IMR-90 (cell line): ENCODE measurements at regions not wholly inside any gene's neighbourhood (a gene's known extent, or its start where the extent isn't known, plus 50 kb on each side); places are given as distances from the start of the nearest gene placed in this dataset.

Experiments used
- ATAC-seq: fragments of 200-7000 bp; cut with Tn5 transposase; 2 replicates; pipeline ENCODE4 v1.9.1; 2020; ENCODE audit warnings: low read depth, mild to moderate bottlenecking, moderate library complexity
- BruUV-seq: library from RNA; stranded (reverse); fragments of 400-500 nt; replicated peaks from 2 replicates; lab custom pipeline; 2021; lab: Mats Ljungman, UMichigan
- CTCF ChIA-PET: fragments of 300-600 bp; formaldehyde crosslinking; extraction: SDS; loops from one replicate; lab custom pipeline; 2021; ENCODE audit warnings: antibody characterized with exemption; lab: Yijun Ruan, JAX
- POLR2A ChIA-PET: fragments of 300-600 bp; sonication (Branson Sonifier 250); formaldehyde crosslinking; loops from one replicate; lab custom pipeline; 2022; ENCODE audit warnings: antibody characterized with exemption; ENCODE audit not compliant: unreplicated experiment; lab: Charles Lee
- DNase-seq: peaks from one replicate; pipeline ENCODE4 v3.0.0; 2013
- H2AFZ ChIP-seq: replicated peaks from 2 replicates; pipeline ENCODE3; 2013; ENCODE audit warnings: low read length, mild to moderate bottlenecking; ENCODE audit not compliant: poor library complexity
- H2AK5ac ChIP-seq: 2 replicates; pipeline ENCODE4 v1.6.1; 2013; ENCODE audit warnings: low read depth, low read length, inconsistent platforms
- H2AK9ac ChIP-seq: replicated peaks from 2 replicates; pipeline ENCODE3; 2013; ENCODE audit warnings: mild to moderate bottlenecking, low read depth, low read length, moderate library complexity; ENCODE audit not compliant: poor library complexity
- H2BK120ac ChIP-seq: 2 replicates; pipeline ENCODE4 v1.6.1; 2013; ENCODE audit warnings: low read depth, low read length, inconsistent platforms
- H2BK15ac ChIP-seq: 3 replicates; pipeline ENCODE4 v1.6.1; 2013; ENCODE audit warnings: low read depth, low read length, inconsistent platforms
- H2BK20ac ChIP-seq: 2 replicates; pipeline ENCODE4 v1.6.1; 2013; ENCODE audit warnings: low read depth, mild to moderate bottlenecking, inconsistent platforms, low read length, moderate library complexity
- H2BK5ac ChIP-seq: 2 replicates; pipeline ENCODE4 v1.6.1; 2013; ENCODE audit warnings: mild to moderate bottlenecking, low read depth, low read length, inconsistent platforms; ENCODE audit not compliant: poor library complexity, severe bottlenecking
- H3K14ac ChIP-seq: replicated peaks from 2 replicates; pipeline ENCODE4 v1.6.1; 2013; ENCODE audit warnings: low read depth, low read length, inconsistent platforms
- H3K18ac ChIP-seq: 2 replicates; pipeline ENCODE4 v1.6.1; 2013; ENCODE audit warnings: low read depth, low read length, control low read depth
- H3K23ac ChIP-seq: 2 replicates; pipeline ENCODE4 v1.6.1; 2013; ENCODE audit warnings: low read depth, low read length, inconsistent platforms
- H3K27ac ChIP-seq: 2 replicates; pipeline ENCODE4 v1.5.1; 2013; ENCODE audit warnings: mild to moderate bottlenecking, control low read depth, low read length; ENCODE audit not compliant: insufficient read depth
- H3K27me3 ChIP-seq: 2 replicates; pipeline ENCODE4 v1.6.1; 2013; ENCODE audit warnings: low read length; ENCODE audit not compliant: control insufficient read depth, insufficient read depth
- H3K36me3 ChIP-seq: 2 replicates; pipeline ENCODE4 v1.6.1; 2013; ENCODE audit warnings: low read length, mixed read lengths; ENCODE audit not compliant: control insufficient read depth, insufficient read depth
- H3K4ac ChIP-seq: 2 replicates; pipeline ENCODE4 v1.6.1; 2013; ENCODE audit warnings: low read depth, low read length, inconsistent platforms
- H3K4me1 ChIP-seq: 2 replicates; pipeline ENCODE4 v1.6.1; 2013; ENCODE audit warnings: low read length, mixed read lengths; ENCODE audit not compliant: control insufficient read depth, insufficient read depth
- H3K4me2 ChIP-seq: 2 replicates; pipeline ENCODE4 v1.6.1; 2013; ENCODE audit warnings: low read depth, mild to moderate bottlenecking, control low read depth, low read length, moderate library complexity
- H3K4me3 ChIP-seq: 2 replicates; pipeline ENCODE4 v1.5.1; 2013; ENCODE audit warnings: low read depth, mild to moderate bottlenecking, control low read depth, low read length, moderate library complexity; ENCODE audit not compliant: insufficient read depth
- H3K56ac ChIP-seq: 2 replicates; pipeline ENCODE4 v1.6.1; 2013; ENCODE audit warnings: low read length, inconsistent platforms; ENCODE audit not compliant: insufficient read depth; ENCODE audit errors: extremely low read depth
- H3K79me1 ChIP-seq, 2 experiments: 2 replicates each; pipeline ENCODE4 v1.6.1; 2013; ENCODE audit warnings: low read length in 2 of 2, inconsistent platforms in 1 of 2, low read depth in 1 of 2
- H3K9ac ChIP-seq: 2 replicates; pipeline ENCODE4 v1.6.1; 2013; ENCODE audit warnings: low read depth, low read length, control low read depth
- H3K9me1 ChIP-seq: 2 replicates; pipeline ENCODE4 v1.6.1; 2013; ENCODE audit warnings: low read length, inconsistent platforms; ENCODE audit not compliant: insufficient read depth
- H3K9me3 ChIP-seq: 2 replicates; pipeline ENCODE4 v1.6.1; 2013; ENCODE audit warnings: low read length; ENCODE audit not compliant: control insufficient read depth, insufficient read depth
- H4K20me1 ChIP-seq: 2 replicates; pipeline ENCODE4 v1.6.1; 2013; ENCODE audit warnings: low read length, inconsistent platforms; ENCODE audit not compliant: insufficient read depth
- H4K5ac ChIP-seq: 2 replicates; pipeline ENCODE4 v1.6.1; 2013; ENCODE audit warnings: mild to moderate bottlenecking, low read depth, low read length, control low read depth
- H4K8ac ChIP-seq, 2 experiments: 2 replicates each; pipeline ENCODE4 v1.6.1; 2013; ENCODE audit warnings: low read depth in 2 of 2, low read length in 2 of 2, control low read depth in 1 of 2, inconsistent platforms in 1 of 2
- H4K91ac ChIP-seq: 2 replicates; pipeline ENCODE4 v1.6.1; 2013; ENCODE audit warnings: low read depth, low read length, inconsistent platforms; ENCODE audit not compliant: insufficient read depth
- CEBPB ChIP-seq: IDR thresholded peaks from 2 replicates; pipeline ENCODE4 v1.6.1; 2012; ENCODE audit warnings: low read depth, low read length, improper control_type of control experiment
- CTCF ChIP-seq: conservative IDR thresholded peaks from 2 replicates; pipeline ENCODE4 v1.5.1; 2012; ENCODE audit warnings: mild to moderate bottlenecking, low read depth, low read length, improper control_type of control experiment
- ELK1 ChIP-seq: fragments of 150-350 bp; IDR thresholded peaks from 2 replicates; pipeline ENCODE4 v1.6.1; 2016; ENCODE audit warnings: low read depth, mild to moderate bottlenecking, low read length, moderate library complexity, borderline replicate concordance
- FOS ChIP-seq: fragments of 150-350 bp; IDR thresholded peaks from 2 replicates; pipeline ENCODE4 v1.6.1; 2016; ENCODE audit warnings: low read depth, low read length
- MAZ ChIP-seq: IDR thresholded peaks from 2 replicates; pipeline ENCODE4 v1.6.1; 2012; ENCODE audit warnings: low read depth, mild to moderate bottlenecking, low read length, improper control_type of control experiment, moderate library complexity, borderline replicate concordance
- MXI1 ChIP-seq: IDR thresholded peaks from 2 replicates; pipeline ENCODE4 v1.6.1; 2012; ENCODE audit warnings: low read depth, mild to moderate bottlenecking, low read length, moderate library complexity, borderline replicate concordance
- RAD21 ChIP-seq: IDR thresholded peaks from 2 replicates; pipeline ENCODE4 v1.6.1; 2012; ENCODE audit warnings: low read length, improper control_type of control experiment
- RCOR1 ChIP-seq: IDR thresholded peaks from 2 replicates; pipeline ENCODE4 v1.6.1; 2012; ENCODE audit warnings: mild to moderate bottlenecking, low read length, improper control_type of control experiment; ENCODE audit not compliant: insufficient replicate concordance
- RFX5 ChIP-seq: IDR thresholded peaks from 2 replicates; pipeline ENCODE4 v1.8.0; 2012; ENCODE audit warnings: low read depth, mild to moderate bottlenecking, low read length, moderate library complexity
- USF2 ChIP-seq: fragments of 150-350 bp; IDR thresholded peaks from 2 replicates; pipeline ENCODE4 v1.6.1; 2017; ENCODE audit warnings: mild to moderate bottlenecking, antibody characterized with exemption, low read length, low read depth
- WGBS, 2 experiments: methylation state at CpG; one replicate each; pipeline versions ENCODE4 v1.1.5 to v1.1.7; 2013; ENCODE audit warnings: missing lambda C conversion rate in 2 of 2; ENCODE audit not compliant: insufficient read length in 1 of 2; ENCODE audit errors: extremely low coverage in 2 of 2; 5-methylcytosine and 5-hydroxymethylcytosine counted together
- dilution Hi-C: fragments of 300-500 bp; cut with HindIII; formaldehyde crosslinking; loops from one replicate; pipeline ENCODE4 v1.14.3; 2018; ENCODE audit warnings: low sequenced_read_pairs; ENCODE audit not compliant: unreplicated experiment
- in situ Hi-C: fragments of 300-500 bp; cut with MboI; formaldehyde crosslinking; loops from 3 replicates; pipeline ENCODE4 v1.14.3; 2019; ENCODE audit warnings: low sequenced_read_pairs, inconsistent platforms, mixed read lengths
- intact Hi-C: fragments of 100-400 bp; cut with micrococcal nuclease; formaldehyde crosslinking; loops from 2 replicates; pipeline ENCODE4 v1.10.0; 2022

- Histone ChIP-seq H2BK5ac (peak overlapping the region; percentile 25), H3K27me3 (no peaks in the 10 kb centered on the region), H3K9me1 (no peaks in the 10 kb centered on the region), H3K9ac (no peak overlapping the region; the same call in 1 of the 2 replicates), H3K4ac (no peak overlapping the region), H3K27ac (no peak overlapping the region), H4K20me1 (no peaks in the 10 kb centered on the region; the same call in 1 of the 2 replicates), H2AK5ac (no peak overlapping the region), H3K79me1 (no peaks in the 10 kb centered on the region), H2BK120ac (no peak overlapping the region), H3K4me2 (peak overlapping the region; percentile 28; the same call in 1 of the 2 replicates), H2BK15ac (no peak overlapping the region), H3K23ac (no peak overlapping the region), H2AK9ac (no peak overlapping the region), H3K4me3 (no peak overlapping the region), H2AFZ (no peak overlapping the region), H3K56ac (no peak overlapping the region), H4K91ac (0 out of 2 replicates have a peak overlapping the region, but pooled peaks have one; percentile 30), H4K5ac (peak overlapping the region; percentile 6; the same call in 1 of the 2 replicates), H4K8ac (peak overlapping the region in 1 of 2 experiments; percentile 12; a peak in 2 of 4 replicates), H3K36me3 (no peaks in the 10 kb centered on the region), H3K14ac (no peak overlapping the region), H3K18ac (no peak overlapping the region; the same call in 1 of the 2 replicates), H3K4me1 (peaks cover 6% of the 10 kb centered on the region), H2BK20ac (no peak overlapping the region), H3K9me3 (no peaks in the 10 kb centered on the region)
- no TSS peak for BruUV-seq
- ATAC-seq: no peak
- WGBS, 2 experiments: no CpG with 5 or more reads among the region's 4 CpGs
- POLR2A ChIA-PET: no interaction called here
- intact Hi-C loops (loop anchor here (2.0 to 10.0 kb wide), 2 partner anchors 309 to 347 kb away; no protein-coding TSS in a partner anchor), dilution Hi-C loops (no loop called here), in situ Hi-C loops (no loop called here)
- no peak for DNase-seq
- no peak for TF ChIP-seq MXI1
- no peak for TF ChIP-seq RCOR1
- no peak for TF ChIP-seq MAZ
- no peak for TF ChIP-seq RFX5
- no peak for TF ChIP-seq CTCF
- no peak for TF ChIP-seq FOS
- TF ChIP-seq RAD21: no peak
- TF ChIP-seq CEBPB: no peak
- no peak for TF ChIP-seq USF2
- TF ChIP-seq ELK1: no peak
- CTCF ChIA-PET: interaction anchor here (1.2 kb wide), 1 partner anchor 12 kb away, joined by 4 read pairs; no protein-coding TSS in a partner anchor
Observed at GRCh38 chr15:26083457-26083856, 220.3 kb upstream of the ATP10A start.
